Activated CD8-positive, alpha-beta memory T cell treated with anti-CD3 and anti-CD28 coated beads for 36 hours (primary cell): ENCODE measurements at regions not wholly inside any gene's neighbourhood (a gene's known extent, or its start where the extent isn't known, plus 50 kb on each side); places are given as distances from the start of the nearest gene placed in this dataset.
"Not testable (repeated sequence)": the region's sequence is repeated elsewhere in the genome, so short reads cannot be mapped to it uniquely, and the experiment has no call there.

Source experiments
- CTCF ChIA-PET: fragments of 350-600 bp; sonication (Branson Sonifier 250); formaldehyde crosslinking; loops from one replicate; lab custom pipeline; 2021; ENCODE audit warnings: antibody characterized with exemption; lab: Charles Lee
- POLR2A ChIA-PET: fragments of 350-600 bp; sonication (Branson Sonifier 250); formaldehyde crosslinking; loops from one replicate; lab custom pipeline; 2021; ENCODE audit warnings: antibody characterized with exemption; lab: Charles Lee

DNA sequence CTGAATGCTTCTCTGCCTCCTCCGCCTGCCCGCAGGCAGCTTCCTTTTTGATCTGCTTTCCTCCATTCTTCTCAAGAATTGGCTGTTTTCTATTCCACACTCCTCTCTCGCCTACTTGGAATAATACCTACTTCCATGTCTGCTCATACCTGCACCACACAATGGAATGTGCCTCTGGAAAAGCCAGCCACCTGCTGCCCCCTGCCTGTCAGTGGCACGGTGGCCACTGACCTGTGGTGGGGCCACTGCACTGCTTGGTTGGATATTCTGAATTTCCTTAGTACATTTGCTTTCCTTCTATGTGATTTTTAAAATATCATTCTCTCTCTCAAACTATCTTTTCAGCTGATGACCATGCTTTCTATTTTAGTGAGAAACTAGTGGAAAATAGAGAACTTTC, 406.9 kb downstream of the DCDC2C start:
- ChIA-PET POLR2A (no interaction called here), CTCF (no interaction called here)

- CTCF ChIA-PET: not testable (repeated sequence)
Observed at GRCh38 chr2:4115435-4115834, 412.1 kb downstream of the DCDC2C start.

DNA sequence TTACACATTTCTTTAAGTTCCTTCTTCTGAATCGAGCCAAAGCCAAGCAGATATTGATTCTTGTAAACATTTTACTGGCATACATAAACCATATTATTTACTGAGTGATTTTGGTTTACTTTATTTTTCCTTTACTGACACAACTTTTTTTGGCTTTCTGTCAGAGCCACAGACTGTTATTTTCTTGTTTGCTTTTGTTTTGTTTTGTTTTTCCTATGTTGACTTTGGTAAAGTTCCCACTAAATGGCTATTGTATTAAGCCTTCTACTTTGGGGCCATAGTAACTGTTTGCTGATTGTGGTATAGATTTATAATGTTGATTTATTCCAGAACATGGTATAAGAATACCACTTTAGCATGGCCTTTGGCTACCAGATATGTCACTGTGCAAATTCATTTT, 419.4 kb downstream of the DCDC2C start:
- ChIA-PET POLR2A (no interaction called here), CTCF (no interaction called here)

More at GRCh38 chr2:4115435-4115834, 412.1 kb downstream of the DCDC2C start:
- POLR2A ChIA-PET: not testable (repeated sequence)

GRCh38 chr2:4130651-4131050, 427.3 kb downstream of the DCDC2C start:
- ChIA-PET CTCF (no interaction called here), POLR2A (no interaction called here)

DNA sequence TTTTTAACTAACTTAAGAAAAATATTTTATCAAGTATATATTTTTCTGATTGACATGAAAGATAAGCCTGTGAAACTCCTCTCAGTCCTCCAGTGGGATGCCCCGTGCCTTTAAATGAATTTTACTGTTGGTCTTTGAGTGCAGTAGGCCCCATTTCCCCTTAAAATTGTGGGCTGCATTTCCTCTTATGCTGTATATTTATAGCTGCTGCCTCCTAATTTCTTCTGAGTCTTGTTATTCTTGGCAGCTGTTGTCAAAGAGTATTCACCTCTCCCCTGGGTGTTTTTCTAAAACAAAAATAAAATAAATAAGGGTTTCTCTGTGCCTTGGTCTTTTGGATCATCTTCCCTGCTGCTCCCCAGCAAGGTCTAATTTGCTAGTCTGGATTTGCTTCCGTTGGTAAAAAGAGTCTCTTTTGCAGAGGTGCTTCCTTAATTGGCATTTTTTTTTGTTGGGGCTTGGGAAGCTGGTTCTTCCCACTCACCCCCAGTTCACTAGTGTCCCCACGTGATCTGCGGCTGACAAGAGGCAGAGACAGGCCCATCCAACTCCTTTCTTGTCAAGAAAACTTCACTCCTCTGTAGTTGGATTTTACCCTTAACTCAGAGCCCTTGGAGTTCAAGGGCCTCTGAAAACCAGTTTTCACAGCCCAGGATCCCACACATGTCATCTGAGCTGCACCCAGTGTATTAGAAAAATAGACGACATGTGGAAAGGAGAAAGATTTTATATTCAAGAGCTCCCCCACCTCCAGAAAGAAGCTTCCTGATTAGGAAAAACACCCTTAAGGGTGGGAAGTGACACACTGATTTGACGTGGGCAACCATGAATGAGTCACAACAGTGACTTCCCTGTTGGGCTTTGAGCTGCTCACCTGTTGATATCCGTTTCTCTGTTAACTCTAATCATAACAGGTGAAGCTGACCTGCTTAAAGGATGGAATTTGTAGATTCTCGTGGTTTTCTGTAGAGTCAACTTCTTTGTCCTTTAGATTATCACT, 431.5 kb downstream of the DCDC2C start:
- POLR2A ChIA-PET: no interaction called here
- CTCF ChIA-PET: no interaction called here

GRCh38 chr2:4135765-4136164, 432.4 kb downstream of the DCDC2C start:
- ChIA-PET CTCF (no interaction called here), POLR2A (no interaction called here)

DNA sequence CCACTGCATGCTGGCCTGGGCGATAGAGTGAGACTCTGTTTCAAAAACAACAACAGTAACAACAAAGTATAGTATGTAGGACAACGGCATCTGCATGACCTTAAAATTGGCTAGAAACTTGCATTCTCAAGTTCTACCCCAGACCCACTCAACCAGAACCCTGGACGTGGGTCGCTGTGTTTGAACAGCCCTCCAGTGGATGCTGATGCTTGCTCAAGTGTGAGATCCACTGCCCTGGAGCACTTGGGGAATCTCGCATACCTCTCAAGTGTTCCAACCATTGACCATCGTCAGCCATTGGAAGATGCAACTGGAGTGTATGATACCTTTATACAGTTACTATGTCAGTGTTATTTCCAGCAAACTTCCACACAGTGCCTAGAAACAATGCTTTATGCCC, 435.9 kb downstream of the DCDC2C start:
- POLR2A ChIA-PET: no interaction called here
- CTCF ChIA-PET: no interaction called here

GRCh38 chr2:4139731-4140130, 436.4 kb downstream of the DCDC2C start:
- CTCF ChIA-PET: no interaction called here

DNA sequence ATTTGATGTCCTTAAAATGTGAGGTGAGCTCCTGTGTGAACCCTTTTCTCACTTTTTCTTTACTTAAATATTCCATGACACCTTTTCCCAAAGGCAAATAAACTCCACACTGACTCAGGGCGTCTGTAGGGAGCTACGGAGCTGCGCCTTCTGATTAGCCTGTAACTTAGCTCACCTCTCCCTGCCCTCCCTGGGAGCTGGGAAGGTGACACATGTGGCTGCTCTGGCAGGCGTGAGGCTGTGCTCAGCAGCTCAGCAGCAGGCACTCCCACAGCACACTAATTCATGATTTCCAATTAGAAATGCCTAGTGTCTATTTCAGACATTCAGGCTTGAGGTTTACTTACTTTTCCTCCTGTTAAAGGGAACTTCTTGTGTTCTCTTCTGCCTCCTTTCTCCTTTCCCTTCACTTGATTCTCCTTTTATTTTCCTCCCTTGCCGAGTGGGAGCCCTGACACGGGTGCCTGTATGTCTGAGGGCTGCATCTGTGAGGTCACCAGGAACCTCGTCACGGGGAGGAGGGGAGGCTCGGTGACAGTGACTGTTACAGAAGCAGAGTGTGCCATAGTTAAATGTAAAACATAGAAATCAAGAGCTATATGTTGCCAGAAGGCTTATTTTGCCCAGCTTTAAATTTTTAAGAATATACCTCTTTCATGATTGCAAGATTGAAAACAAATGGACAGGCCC, 437.1 kb downstream of the DCDC2C start:
- ChIA-PET POLR2A (no interaction called here), CTCF (no interaction called here)

More at GRCh38 chr2:4139731-4140130, 436.4 kb downstream of the DCDC2C start:
- POLR2A ChIA-PET: no interaction called here

DNA sequence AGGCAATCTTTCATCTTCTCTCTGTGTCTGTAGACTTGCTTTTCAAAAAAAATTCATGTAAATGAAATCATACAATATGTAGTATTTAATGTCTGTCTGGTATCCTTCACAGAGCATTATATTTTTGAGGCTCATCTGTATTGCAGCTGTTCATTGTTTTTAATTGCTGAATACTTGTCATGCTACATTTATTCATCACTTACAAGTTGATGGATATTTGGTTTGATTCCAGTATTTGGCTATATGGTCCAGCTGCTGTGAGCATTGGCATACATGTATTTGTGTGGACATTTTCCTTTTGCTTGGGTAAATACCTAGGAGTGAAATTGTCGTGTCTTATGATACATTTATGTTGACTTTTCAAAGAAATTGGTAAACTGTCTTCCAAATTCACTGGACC, 441.4 kb downstream of the DCDC2C start:
- ChIA-PET POLR2A (no interaction called here), CTCF (no interaction called here)

GRCh38 chr2:4151521-4151920, 448.1 kb downstream of the DCDC2C start:
- ChIA-PET CTCF (no interaction called here), POLR2A (no interaction called here)

DNA sequence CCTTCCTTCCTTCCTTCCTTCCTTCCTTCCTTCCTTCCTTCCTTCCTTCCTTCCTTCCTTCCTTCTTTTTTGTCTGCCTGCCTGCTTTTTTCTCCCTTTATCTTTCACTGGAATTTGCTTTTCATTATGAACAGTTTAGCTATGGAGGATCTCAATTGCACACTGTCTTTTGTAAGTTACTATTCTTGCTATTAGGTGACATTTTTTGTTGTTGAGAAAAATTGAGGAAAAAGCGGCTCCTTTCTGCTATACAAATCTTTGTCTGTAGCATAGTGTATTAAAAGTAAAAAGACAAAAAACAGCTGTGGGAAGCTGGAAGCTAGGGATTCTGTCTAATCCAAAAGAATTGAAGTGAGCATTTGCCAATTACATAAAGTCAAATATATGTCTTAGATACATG, 448.7 kb downstream of the DCDC2C start:
- CTCF ChIA-PET: no interaction called here

DNA sequence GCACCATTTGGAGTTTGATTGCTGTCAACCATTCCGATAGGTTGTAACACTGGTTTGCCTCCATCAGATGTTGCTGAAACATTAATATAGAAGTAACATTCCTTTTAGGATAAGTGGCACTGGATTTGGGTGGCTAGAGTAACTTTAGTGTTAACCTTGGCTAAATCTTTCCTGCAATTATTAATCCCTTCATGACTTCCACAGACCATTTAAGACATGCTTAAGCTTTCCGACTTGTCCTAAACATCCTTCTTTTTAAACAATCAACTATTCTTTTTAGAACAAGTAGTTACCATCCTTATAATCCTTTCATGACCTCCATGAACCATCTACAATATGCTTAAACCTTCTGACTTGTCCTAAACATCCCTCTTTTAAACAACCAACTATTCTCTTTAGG, 465.5 kb downstream of the DCDC2C start:
- POLR2A ChIA-PET: no interaction called here
- CTCF ChIA-PET: no interaction called here

More for the DNA sequence above, 448.7 kb downstream of the DCDC2C start:
- POLR2A ChIA-PET: no interaction called here

DNA sequence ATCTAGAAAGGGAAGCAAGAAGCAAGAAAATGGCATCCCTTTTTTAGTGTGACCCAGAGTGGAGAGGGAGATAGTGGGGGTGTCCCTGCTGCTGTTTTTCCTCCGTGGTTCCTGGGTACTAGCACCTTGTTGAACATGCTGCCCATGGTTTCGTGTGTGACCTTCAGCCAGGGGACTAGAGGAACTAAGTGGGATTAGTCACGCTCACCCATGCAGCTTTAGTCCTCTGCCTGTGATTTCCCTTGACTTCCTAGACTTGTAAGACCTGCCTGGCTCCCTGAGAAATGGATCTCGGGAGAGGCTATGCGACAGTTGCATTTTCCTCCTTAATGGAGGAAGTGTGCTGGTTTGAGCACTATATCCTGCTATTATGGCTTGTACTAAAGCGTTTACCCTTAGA, 471.4 kb downstream of the DCDC2C start:
- ChIA-PET POLR2A (no interaction called here), CTCF (no interaction called here)

DNA sequence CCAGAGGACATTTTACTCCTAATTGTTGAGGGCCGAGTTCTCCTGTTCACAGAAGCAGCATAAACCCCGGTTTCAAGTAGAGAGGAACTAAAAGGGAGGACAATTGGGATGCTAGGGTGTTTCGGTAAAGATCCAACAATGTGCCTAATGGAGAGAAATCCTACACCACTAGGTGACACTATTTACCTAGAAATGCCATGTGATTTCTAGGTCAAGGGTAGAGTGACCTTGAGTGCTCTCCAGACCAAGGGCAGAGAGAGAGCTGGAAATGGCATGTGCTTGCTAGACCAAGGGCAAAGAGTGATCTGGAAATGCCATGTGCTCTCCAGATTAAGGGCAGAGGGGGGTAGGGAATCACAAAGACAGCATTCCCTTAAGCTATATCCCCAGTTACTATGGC, 472.0 kb downstream of the DCDC2C start:
- ChIA-PET POLR2A (no interaction called here), CTCF (no interaction called here)

GRCh38 chr2:4180631-4181030, 477.3 kb downstream of the DCDC2C start:
- POLR2A ChIA-PET: no interaction called here
- CTCF ChIA-PET: no interaction called here

DNA sequence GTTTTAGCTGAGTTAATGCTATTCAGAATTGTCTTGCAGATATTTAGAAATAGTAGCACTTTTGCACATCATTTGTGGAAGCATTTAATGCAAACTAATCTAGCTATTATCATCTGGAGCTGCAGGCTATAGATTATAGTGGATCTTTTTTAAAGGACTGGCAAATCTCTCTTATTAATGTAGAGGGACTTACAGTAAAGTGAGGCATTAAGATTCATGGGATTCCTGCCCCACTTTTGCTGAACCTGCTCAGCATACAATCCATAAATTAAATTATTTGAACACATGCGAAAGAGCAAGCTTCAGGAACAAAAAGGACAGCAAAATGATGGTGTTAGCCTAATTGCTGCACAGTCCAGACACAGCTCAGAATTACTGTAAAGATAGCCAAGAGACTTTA, 477.7 kb downstream of the DCDC2C start:
- CTCF ChIA-PET: no interaction called here
- POLR2A ChIA-PET: no interaction called here

DNA sequence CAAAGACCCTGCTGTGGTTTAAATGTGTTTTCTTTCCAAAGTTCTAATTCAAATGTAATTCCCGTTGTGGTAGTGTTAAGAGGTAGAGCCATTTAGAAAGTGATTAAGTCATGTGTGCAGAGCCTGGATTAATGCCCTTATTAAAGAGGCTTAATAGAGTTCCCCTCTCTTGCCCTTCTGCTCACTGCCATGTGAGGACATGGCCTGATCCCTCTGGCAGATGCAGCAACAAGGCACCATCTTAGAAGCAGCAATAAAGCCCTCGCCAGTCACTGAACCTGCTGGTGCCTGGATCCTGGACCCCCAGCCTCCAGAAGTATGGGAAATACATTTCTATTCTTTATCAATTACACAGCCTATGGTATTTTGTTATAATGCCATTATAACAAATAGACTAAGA, 485.2 kb downstream of the DCDC2C start:
- ChIA-PET CTCF (no interaction called here), POLR2A (no interaction called here)

GRCh38 chr2:4190548-4190947, 487.2 kb downstream of the DCDC2C start:
- ChIA-PET POLR2A (interaction anchor here (0.5 kb wide), 1 partner anchor 24 kb away, joined by 3 read pairs; no protein-coding TSS in a partner anchor), CTCF (no interaction called here)

- ChIA-PET CTCF (no interaction called here), POLR2A (no interaction called here)
Observed at GRCh38 chr2:4192119-4192518, 488.7 kb downstream of the DCDC2C start.
